Right lobe of liver (tissue), 4 donors: ENCODE measurements at regions not wholly inside any gene's neighbourhood (a gene's known extent, or its start where the extent isn't known, plus 50 kb on each side); places are given as distances from the start of the nearest gene placed in this dataset.

ENCODE experiments used
- POLR2A ChIP-seq: fragments of 450-650 bp; IDR thresholded peaks from one replicate; pipeline ENCODE4 v1.6.1; 2017; ENCODE audit warnings: antibody characterized with exemption, mild to moderate bottlenecking
- TF ChIP-seq, protein P1 (sequence below), 4 donors: fragments of 200-600 bp in 3 of 4; fragments of 450-650 bp in 1 of 4; IDR thresholded peaks; one replicate each; pipeline versions ENCODE4 v1.5.1 to v1.8.0; 2016 to 2022; ENCODE audit warnings: antibody characterized with exemption in 4 of 4, mild to moderate bottlenecking in 2 of 4
- donor health status: DM: no; HTN: no; CAD: no.
- donor health status: DM: no; HTN: no; CAD: no.
- donor health status: DM: no; HTN: yes; CAD: no.

- TF ChIP-seq POLR2A = no peak
- TF ChIP-seq, protein P1, sequence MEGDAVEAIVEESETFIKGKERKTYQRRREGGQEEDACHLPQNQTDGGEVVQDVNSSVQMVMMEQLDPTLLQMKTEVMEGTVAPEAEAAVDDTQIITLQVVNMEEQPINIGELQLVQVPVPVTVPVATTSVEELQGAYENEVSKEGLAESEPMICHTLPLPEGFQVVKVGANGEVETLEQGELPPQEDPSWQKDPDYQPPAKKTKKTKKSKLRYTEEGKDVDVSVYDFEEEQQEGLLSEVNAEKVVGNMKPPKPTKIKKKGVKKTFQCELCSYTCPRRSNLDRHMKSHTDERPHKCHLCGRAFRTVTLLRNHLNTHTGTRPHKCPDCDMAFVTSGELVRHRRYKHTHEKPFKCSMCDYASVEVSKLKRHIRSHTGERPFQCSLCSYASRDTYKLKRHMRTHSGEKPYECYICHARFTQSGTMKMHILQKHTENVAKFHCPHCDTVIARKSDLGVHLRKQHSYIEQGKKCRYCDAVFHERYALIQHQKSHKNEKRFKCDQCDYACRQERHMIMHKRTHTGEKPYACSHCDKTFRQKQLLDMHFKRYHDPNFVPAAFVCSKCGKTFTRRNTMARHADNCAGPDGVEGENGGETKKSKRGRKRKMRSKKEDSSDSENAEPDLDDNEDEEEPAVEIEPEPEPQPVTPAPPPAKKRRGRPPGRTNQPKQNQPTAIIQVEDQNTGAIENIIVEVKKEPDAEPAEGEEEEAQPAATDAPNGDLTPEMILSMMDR (IDR thresholded peaks at IDR 0.05) = no peak
Measured at GRCh38 chr10:50990568-50991455, 83.5 kb upstream of the PRKG1 start.
